AG04449 (cell line): ENCODE measurements at regions not wholly inside any gene's neighbourhood (a gene's known extent, or its start where the extent isn't known, plus 50 kb on each side); places are given as distances from the start of the nearest gene placed in this dataset.

ENCODE experiments used
- CTCF ChIA-PET: fragments of 350-600 bp; formaldehyde crosslinking; extraction: SDS; loops from one replicate; lab custom pipeline; 2021; ENCODE audit warnings: antibody characterized with exemption; lab: Yijun Ruan, JAX
- POLR2A ChIA-PET: fragments of 400-600, 350-600 bp; formaldehyde crosslinking; extraction: SDS; loops from one replicate; lab custom pipeline; 2020; ENCODE audit warnings: antibody characterized with exemption, inconsistent platforms; lab: Yijun Ruan, JAX
- DNase-seq: peaks from one replicate; pipeline ENCODE4 v3.0.0-alpha.2; 2010; ENCODE audit warnings: low read depth, low spot score
- H3K4me3 ChIP-seq: 2 replicates; pipeline ENCODE4 v1.5.1; 2011; ENCODE audit warnings: low read depth, mild to moderate bottlenecking, control low read depth, low read length
- TF ChIP-seq, protein P1 (sequence below): IDR thresholded peaks from one replicate; pipeline ENCODE4 v1.5.1; 2011; ENCODE audit warnings: mild to moderate bottlenecking, moderate library complexity, low read length, control low read depth, inconsistent platforms; ENCODE audit not compliant: insufficient read depth; ENCODE audit errors: missing control alignments

DNA sequence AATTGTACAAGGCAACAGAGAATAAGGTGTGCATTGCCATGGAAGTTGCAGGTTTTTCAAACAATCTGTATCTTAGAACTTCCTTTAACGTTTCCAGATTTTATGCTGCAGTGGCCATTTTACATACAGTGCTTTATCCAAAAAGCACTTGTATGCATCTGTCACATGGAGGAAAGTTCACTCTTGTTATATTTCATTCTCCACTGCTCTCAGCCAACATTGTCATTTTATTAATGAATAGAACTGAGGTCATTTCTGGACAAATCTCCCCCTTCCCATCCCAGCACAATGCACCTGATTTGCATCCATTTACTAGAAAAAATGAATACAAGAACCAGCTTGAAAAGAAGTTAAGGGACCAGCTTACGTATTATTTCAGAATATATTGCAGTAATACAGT is 342.0 kb downstream of the USP25 start:
- peak overlapping the region; percentile 59 for H3K4me3 ChIP-seq
- ChIA-PET POLR2A (no interaction called here), CTCF (interaction anchor here (1.3 to 5.9 kb wide), 2 partner anchors 12 to 258 kb away, joined by 3 to 47 read pairs; no protein-coding TSS in a partner anchor)
- no peak for DNase-seq
- TF ChIP-seq, protein P1, sequence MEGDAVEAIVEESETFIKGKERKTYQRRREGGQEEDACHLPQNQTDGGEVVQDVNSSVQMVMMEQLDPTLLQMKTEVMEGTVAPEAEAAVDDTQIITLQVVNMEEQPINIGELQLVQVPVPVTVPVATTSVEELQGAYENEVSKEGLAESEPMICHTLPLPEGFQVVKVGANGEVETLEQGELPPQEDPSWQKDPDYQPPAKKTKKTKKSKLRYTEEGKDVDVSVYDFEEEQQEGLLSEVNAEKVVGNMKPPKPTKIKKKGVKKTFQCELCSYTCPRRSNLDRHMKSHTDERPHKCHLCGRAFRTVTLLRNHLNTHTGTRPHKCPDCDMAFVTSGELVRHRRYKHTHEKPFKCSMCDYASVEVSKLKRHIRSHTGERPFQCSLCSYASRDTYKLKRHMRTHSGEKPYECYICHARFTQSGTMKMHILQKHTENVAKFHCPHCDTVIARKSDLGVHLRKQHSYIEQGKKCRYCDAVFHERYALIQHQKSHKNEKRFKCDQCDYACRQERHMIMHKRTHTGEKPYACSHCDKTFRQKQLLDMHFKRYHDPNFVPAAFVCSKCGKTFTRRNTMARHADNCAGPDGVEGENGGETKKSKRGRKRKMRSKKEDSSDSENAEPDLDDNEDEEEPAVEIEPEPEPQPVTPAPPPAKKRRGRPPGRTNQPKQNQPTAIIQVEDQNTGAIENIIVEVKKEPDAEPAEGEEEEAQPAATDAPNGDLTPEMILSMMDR = no peak

DNA sequence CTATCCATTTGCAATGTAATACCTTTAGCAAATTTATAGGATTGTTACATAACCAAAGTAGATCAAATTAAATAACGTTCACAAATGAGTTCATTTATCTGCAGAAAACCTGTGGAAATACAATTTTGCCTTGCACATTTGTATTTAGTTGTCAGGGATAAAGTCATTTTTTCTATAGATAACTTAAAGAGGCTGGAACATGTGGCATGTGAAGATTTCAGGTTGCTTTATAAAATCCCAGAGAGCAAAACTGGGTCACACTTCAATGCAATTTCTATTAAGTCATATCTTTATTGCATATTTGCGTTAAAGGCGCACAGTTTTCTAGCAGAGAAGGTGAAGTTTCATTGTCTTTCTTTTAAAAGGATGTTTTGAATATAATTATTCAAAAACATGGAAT is 342.4 kb downstream of the USP25 start:
- peak overlapping the region; percentile 59 for H3K4me3 ChIP-seq
- DNase-seq = no peak
- ChIA-PET POLR2A (no interaction called here), CTCF (interaction anchor here (1.3 to 5.9 kb wide), 3 partner anchors 10 to 259 kb away, joined by 6 to 47 read pairs (median 21); no protein-coding TSS in a partner anchor)
- TF ChIP-seq, protein P1 = no peak

DNA sequence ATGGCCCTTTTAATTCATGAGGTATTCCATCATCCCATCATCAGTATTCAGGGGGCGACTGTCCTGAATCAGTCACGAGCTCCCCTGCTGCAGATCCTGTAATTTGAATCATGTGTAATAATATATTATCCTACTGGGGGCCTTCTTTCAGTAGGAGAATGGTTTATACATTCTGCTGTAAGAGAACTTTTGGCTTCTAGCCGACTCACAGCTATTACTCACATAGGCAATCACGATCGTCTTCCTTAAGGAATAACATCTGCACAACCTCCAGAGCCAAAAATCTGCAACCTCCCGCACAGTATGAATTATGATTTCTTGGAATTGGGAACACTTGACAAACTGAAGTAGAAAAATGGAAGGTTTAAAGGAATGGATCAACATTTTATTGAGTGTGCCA is 343.0 kb downstream of the USP25 start:
- POLR2A ChIA-PET = no interaction called here
- TF ChIP-seq, protein P1 = no peak
- CTCF ChIA-PET = interaction anchor here (1.3 to 5.9 kb wide), 3 partner anchors 11 to 258 kb away, joined by 6 to 47 read pairs (median 21); no protein-coding TSS in a partner anchor
- H3K4me3 ChIP-seq = peak overlapping the region; percentile 59
- peak; percentile 67 for DNase-seq

DNA sequence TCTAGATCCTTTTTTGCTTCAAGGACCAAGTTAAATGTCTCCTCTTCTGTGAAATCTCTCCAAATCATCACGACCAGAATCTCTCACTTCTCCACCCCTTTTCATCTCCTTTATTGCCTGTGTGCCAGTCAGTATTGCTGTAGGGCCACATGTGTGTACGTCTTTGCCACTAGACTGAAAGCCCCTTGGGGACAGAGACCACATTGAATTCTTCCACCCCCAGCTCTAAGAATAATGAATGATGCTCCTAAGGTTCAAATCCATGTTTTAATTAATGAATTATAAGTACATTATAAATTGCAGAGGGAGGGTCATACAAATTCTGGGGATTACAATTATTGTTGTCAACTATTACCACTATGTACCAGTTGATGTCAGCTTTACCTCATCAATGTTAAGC is 343.8 kb downstream of the USP25 start:
- no peak for DNase-seq
- ChIA-PET POLR2A (interaction anchor here (0.7 kb wide), 1 partner anchor 43 kb away, joined by 3 read pairs; no protein-coding TSS in a partner anchor), CTCF (interaction anchor here (1.6 to 3.4 kb wide), 2 partner anchors 9 to 257 kb away, joined by 9 to 21 read pairs; no protein-coding TSS in a partner anchor)
- TF ChIP-seq, protein P1 = no peak
- no peak overlapping the region; the same call in 1 of the 2 replicates for H3K4me3 ChIP-seq

DNA sequence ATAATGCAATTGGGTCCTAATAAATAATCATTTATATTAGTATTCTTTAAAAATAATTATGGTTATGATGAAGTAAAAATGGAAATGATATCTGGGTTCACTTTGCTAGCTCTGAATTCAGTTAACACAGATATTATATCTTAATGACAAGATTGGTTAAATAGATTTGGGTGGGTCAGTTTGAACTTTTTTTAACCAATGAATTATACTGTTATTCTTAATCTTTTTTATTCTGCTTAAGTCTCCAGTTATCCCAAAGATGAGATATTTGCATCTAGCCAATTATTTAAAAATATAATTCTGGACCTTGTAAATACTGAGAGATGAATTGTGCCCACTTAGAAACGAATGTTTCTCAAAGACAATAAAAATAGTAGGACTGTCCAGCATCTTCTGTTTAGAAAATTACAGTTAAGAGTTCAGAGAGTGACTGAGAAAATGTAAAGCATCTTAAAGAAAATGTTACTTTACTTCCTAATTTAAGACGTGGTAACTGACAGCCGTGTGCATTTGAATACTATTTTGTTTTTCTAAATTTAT is 345.2 kb downstream of the USP25 start:
- no peak overlapping the region for H3K4me3 ChIP-seq
- CTCF ChIA-PET = interaction anchor here (1.0 to 3.4 kb wide), 4 partner anchors 7 to 256 kb away, joined by 3 to 21 read pairs (median 7); no protein-coding TSS in a partner anchor
- POLR2A ChIA-PET = no interaction called here
- TF ChIP-seq, protein P1 = no peak
- no peak for DNase-seq

DNA sequence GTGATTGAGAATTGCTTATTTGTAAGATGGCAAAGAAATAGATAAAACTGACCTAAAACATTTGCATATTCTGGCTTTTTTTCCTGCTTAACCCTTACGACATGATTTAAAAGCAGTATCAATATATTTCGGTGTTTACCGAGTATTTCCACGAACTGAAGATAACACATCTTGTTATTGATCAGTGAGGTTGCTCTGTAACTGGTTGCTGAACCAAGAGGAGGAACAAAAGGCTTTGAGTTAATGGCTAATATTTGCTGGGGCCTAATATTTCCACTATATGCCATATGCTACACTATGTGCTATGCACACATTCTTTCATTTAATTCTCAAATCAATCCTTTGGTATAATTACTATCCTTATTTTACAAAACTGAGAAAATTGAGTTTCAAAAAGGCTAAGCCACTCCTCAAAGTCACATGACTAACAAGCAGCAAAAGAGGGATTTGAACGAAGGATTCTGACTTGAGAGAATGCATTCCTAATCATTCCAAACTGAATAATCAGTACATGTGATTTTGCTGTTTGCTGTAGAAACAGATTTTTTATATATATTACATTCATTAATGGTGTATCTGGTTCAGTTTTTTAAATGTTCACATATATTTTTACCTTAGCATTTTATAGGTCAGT is 346.0 kb downstream of the USP25 start:
- no peak overlapping the region for H3K4me3 ChIP-seq
- TF ChIP-seq, protein P1 = no peak
- DNase-seq = no peak
- ChIA-PET CTCF (no interaction called here), POLR2A (no interaction called here)
